Gastroesophageal sphincter (tissue), 4 donors: ENCODE measurements at regions not wholly inside any gene's neighbourhood (a gene's known extent, or its start where the extent isn't known, plus 50 kb on each side); places are given as distances from the start of the nearest gene placed in this dataset.

Experiments
- ATAC-seq: fragments of 150-250 bp; one replicate; pipeline ENCODE4 v1.9.1; 2016; ENCODE audit warnings: mild to moderate bottlenecking, moderate library complexity
- H3K27ac ChIP-seq, 4 donors: fragments of 200-600 bp; sonication (generic) in 3 of 4; 1 replicate in 3 of 4; 2 replicates in 1 of 4; pipeline ENCODE4 v1.5.1; 2016 to 2019
- H3K27me3 ChIP-seq: fragments of 200-600 bp; sonication (generic); one replicate; pipeline ENCODE4 v1.5.1; 2019
- H3K36me3 ChIP-seq, 2 donors: fragments of 200-600 bp; sonication (generic); one replicate each; pipeline ENCODE4 v1.5.1; 2019; ENCODE audit warnings: control low read depth in 1 of 2
- H3K4me1 ChIP-seq, 3 donors: fragments of 200-600 bp; sonication (generic); 1 replicate in 2 of 3; 2 replicates in 1 of 3; pipeline ENCODE4 v1.5.1; 2016 to 2019; ENCODE audit warnings: control low read depth in 2 of 3
- H3K4me3 ChIP-seq, 2 donors: fragments of 200-600 bp; sonication (generic); one replicate each; pipeline ENCODE4 v1.5.1; 2019; ENCODE audit warnings: mild to moderate bottlenecking in 1 of 2, moderate library complexity in 1 of 2
- H3K9me3 ChIP-seq, 3 donors: fragments of 200-600 bp; sonication (generic); one replicate each; pipeline ENCODE4 v1.5.1; 2017 to 2019; ENCODE audit warnings: control low read depth in 2 of 3
- EP300 ChIP-seq: sonication (generic); formaldehyde crosslinking; IDR thresholded peaks from one replicate; pipeline ENCODE4 v1.6.1; 2017; ENCODE audit warnings: antibody characterized with exemption, mild to moderate bottlenecking
- POLR2A ChIP-seq, 2 donors: fragments of 450-650 bp; IDR thresholded peaks; one replicate each; pipeline ENCODE4 v1.6.1; 2017; ENCODE audit warnings: antibody characterized with exemption in 2 of 2, mild to moderate bottlenecking in 2 of 2, moderate library complexity in 1 of 2
- POLR2AphosphoS5 ChIP-seq: sonication (generic); formaldehyde crosslinking; IDR thresholded peaks from one replicate; pipeline ENCODE4 v1.6.1; 2017; ENCODE audit warnings: antibody characterized with exemption
- WGBS, 2 donors: methylation state at CpG; one replicate each; pipeline ENCODE4 v1.1.5; 2018; ENCODE audit warnings: low coverage in 1 of 2; 5-methylcytosine and 5-hydroxymethylcytosine counted together
- TF ChIP-seq, protein P1 (sequence below), 4 experiments: fragments of 200-600 bp in 2 of 4; fragments of 450-650 bp in 2 of 4; sonication (generic) in 1 of 4; IDR thresholded peaks; one replicate each; pipeline ENCODE4 v1.5.1; 2017 to 2019; ENCODE audit warnings: antibody characterized with exemption in 4 of 4, mild to moderate bottlenecking in 2 of 4, moderate library complexity in 2 of 4

DNA sequence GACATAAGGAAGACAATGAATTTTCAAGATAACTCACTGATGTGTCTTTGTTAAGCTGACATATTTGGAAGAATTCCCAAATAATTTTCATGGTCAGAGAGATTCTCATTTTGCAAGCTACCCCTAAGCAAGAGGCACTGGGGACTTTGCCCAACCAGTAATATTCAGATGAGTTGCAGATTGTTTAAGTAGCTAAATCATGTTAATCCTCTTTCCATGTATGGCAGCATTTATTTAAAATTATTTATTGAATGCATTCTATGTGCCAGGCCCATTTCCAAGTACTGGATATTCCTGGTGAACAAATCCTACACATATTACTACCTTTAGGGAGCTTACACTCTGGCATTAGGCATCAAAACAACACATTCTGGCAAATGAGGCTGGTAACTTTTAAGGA, 56.5 kb upstream of the BACH1 start:
- ATAC-seq = no peak
- no peak overlapping the region for H3K27ac ChIP-seq
- H3K4me1 ChIP-seq = peaks cover 4 to 27% (median 7%) of the 10 kb centered on the region in 3 donors

DNA sequence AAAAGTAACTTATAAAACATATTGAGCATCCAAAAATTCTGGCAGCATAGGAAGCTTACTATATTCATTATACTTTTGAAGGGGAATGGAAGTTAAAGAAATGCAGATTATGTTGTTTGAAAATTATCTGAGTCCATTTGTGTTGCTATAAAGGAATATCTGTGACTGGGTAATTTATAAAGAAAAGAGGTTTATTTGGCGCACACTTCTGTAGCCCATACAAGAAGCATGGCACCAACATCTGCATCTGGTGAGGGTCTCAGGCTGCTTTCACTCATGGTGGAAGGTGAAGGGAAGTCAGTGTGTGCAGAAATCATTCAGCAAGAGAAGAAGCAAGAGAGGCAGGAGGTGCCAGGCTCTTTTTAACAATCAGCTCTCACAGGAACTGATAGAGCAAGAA, 55.5 kb upstream of the BACH1 start:
- no peak for ATAC-seq
- H3K4me3 ChIP-seq = no peak overlapping the region
- TF ChIP-seq POLR2A (IDR thresholded peaks at IDR 0.05) = no peak
- TF ChIP-seq EP300 = no peak
- TF ChIP-seq, protein P1, sequence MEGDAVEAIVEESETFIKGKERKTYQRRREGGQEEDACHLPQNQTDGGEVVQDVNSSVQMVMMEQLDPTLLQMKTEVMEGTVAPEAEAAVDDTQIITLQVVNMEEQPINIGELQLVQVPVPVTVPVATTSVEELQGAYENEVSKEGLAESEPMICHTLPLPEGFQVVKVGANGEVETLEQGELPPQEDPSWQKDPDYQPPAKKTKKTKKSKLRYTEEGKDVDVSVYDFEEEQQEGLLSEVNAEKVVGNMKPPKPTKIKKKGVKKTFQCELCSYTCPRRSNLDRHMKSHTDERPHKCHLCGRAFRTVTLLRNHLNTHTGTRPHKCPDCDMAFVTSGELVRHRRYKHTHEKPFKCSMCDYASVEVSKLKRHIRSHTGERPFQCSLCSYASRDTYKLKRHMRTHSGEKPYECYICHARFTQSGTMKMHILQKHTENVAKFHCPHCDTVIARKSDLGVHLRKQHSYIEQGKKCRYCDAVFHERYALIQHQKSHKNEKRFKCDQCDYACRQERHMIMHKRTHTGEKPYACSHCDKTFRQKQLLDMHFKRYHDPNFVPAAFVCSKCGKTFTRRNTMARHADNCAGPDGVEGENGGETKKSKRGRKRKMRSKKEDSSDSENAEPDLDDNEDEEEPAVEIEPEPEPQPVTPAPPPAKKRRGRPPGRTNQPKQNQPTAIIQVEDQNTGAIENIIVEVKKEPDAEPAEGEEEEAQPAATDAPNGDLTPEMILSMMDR (IDR thresholded peaks at IDR 0.05) = no peak
- TF ChIP-seq POLR2AphosphoS5 = no peak

More for the DNA sequence above, 56.5 kb upstream of the BACH1 start:
- Histone ChIP-seq H3K4me3 (no peak overlapping the region), H3K9me3 (no peaks in the 10 kb centered on the region), H3K27me3 (no peaks in the 10 kb centered on the region), H3K36me3 (no peaks in the 10 kb centered on the region)
- TF ChIP-seq POLR2A (IDR thresholded peaks at IDR 0.05) (no peak), EP300 (no peak), POLR2AphosphoS5 (no peak)
- TF ChIP-seq, protein P1 (IDR thresholded peaks at IDR 0.05) = no peak

DNA sequence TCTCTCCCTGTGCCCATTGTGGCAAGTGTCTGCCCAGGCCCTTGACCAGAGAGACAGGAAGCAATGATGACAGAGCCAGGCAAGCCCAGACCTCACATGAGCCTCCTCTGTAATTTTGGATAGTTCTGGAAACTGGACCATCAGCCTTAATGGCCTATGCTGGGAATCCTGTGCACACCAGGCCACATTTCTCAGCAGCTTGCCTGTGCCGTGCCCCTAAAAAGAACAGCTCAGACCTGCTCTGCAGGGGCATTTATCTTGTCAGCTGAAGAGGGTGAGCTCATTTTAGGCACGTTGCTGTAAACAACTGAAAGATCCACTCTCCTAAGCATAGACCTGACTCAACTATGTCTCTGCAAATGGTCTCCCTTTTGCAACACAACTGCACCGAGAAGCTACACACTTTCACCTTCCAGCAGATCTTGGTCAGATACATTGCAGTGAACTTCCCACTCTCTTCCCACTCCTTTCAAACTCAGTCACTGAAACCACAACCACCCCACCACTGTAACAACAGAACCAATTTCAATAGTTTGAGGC, 53.5 kb upstream of the BACH1 start:
- TF ChIP-seq, protein P1 (IDR thresholded peaks at IDR 0.05) = no peak
- TF ChIP-seq POLR2A (IDR thresholded peaks at IDR 0.05) = no peak
- TF ChIP-seq POLR2AphosphoS5 = no peak
- TF ChIP-seq EP300 = no peak
- Histone ChIP-seq H3K27ac (no peak overlapping the region), H3K36me3 (no peaks in the 10 kb centered on the region), H3K4me1 (peaks cover 0 to 8% (median 0%) of the 10 kb centered on the region in 3 donors), H3K4me3 (no peak overlapping the region), H3K27me3 (no peaks in the 10 kb centered on the region), H3K9me3 (no peaks in the 10 kb centered on the region)
- 50 to 67% methylated on average over 1 of the region's 3 CpGs for WGBS, 2 donors
- no peak for ATAC-seq

More for the DNA sequence above, 55.5 kb upstream of the BACH1 start:
- H3K36me3 ChIP-seq = no peaks in the 10 kb centered on the region
- no peaks in the 10 kb centered on the region for H3K27me3 ChIP-seq
- peaks cover 0 to 17% (median 2%) of the 10 kb centered on the region in 3 donors for H3K4me1 ChIP-seq
- no peaks in the 10 kb centered on the region for H3K9me3 ChIP-seq
- 100% methylated on average over 1 of the region's 1 CpG for WGBS, 2 donors
- H3K27ac ChIP-seq = no peak overlapping the region

DNA sequence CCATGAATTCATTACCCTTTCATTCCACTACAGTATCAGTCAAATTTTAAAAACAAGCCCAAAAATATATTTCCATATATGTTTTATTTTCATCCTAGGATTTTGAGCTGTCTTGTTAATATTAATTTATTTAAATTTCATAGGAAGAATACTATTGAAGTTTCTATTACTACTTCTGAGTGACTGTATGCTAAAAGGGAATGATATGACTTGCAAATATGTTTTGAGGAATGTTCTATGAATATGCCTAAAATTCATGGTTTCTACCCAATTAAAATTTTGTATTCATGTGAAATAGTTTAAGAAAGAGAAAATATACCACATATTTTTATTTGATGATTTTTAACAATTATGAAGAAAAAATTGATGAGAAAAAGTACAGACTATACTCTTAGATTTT, 52.9 kb upstream of the BACH1 start:
- ATAC-seq = no peak
- peaks cover 0 to 8% (median 0%) of the 10 kb centered on the region in 3 donors for H3K4me1 ChIP-seq
- no peaks in the 10 kb centered on the region for H3K36me3 ChIP-seq
- H3K9me3 ChIP-seq = no peaks in the 10 kb centered on the region
- H3K27me3 ChIP-seq = no peaks in the 10 kb centered on the region
- H3K4me3 ChIP-seq = no peak overlapping the region
- TF ChIP-seq POLR2A (IDR thresholded peaks at IDR 0.05) (no peak), EP300 (no peak)
- H3K27ac ChIP-seq = no peak overlapping the region

DNA sequence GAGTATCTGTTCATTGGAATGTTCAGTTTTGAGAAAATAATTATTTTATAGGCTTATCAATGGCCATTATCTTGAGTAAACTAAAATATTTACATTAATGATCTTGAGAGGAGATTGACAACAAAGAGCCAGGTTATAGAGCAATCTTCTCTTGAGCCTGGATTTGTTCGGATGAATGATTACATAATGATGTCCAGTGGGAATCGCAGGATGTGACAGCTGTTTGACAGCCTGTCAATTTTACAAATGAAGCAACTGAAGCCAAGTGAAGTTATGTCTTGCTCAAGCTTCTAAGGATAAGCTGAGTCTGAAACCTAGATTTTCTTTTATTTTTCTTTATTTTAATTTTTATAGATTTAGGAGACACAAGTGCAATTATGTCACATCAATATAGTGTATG, 52.1 kb upstream of the BACH1 start:
- ATAC-seq = no peak
- H3K4me3 ChIP-seq = no peak overlapping the region
- no peaks in the 10 kb centered on the region for H3K27me3 ChIP-seq
- peaks cover 0 to 8% (median 0%) of the 10 kb centered on the region in 3 donors for H3K4me1 ChIP-seq
- H3K27ac ChIP-seq = no peak overlapping the region
- H3K9me3 ChIP-seq = no peaks in the 10 kb centered on the region
- WGBS, 2 donors = 75 to 89% methylated on average over 2 of the region's 2 CpGs
- no peaks in the 10 kb centered on the region for H3K36me3 ChIP-seq
- no peak for TF ChIP-seq EP300
- no peak for TF ChIP-seq POLR2AphosphoS5
- TF ChIP-seq, protein P1 (IDR thresholded peaks at IDR 0.05) = no peak
- TF ChIP-seq POLR2A (IDR thresholded peaks at IDR 0.05) = no peak
